Muscle of back (tissue), 3 donors: ENCODE measurements at regions not wholly inside any gene's neighbourhood (a gene's known extent, or its start where the extent isn't known, plus 50 kb on each side); places are given as distances from the start of the nearest gene placed in this dataset.
"Not testable (repeated sequence)": the region's sequence is repeated elsewhere in the genome, so short reads cannot be mapped to it uniquely, and the experiment has no call there.

Experiments used
- DNase-seq, 3 donors: peaks; one replicate each; pipeline versions ENCODE4 v3.0.0 to v3.0.0-alpha.2; 2013

DNA sequence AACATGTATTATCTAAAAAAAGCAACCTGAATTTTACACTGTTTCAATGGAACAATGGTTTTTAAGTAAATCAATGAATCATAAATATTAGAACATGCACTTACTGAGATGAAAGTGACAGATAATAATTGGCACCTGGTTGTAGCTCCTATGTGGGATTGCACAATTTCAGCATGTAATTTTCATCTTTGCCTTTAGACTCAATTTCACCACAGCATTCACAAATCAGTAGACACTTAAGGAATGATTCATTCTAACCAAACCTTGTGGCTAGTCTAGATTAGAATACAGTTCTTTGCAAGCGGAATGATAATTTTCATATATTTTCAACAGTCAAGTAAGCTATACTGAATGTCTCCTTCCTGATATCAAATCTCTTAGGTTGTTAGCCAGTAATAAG lies 853.4 kb downstream of the KCNT2 start:
- DNase-seq = no peak

DNA sequence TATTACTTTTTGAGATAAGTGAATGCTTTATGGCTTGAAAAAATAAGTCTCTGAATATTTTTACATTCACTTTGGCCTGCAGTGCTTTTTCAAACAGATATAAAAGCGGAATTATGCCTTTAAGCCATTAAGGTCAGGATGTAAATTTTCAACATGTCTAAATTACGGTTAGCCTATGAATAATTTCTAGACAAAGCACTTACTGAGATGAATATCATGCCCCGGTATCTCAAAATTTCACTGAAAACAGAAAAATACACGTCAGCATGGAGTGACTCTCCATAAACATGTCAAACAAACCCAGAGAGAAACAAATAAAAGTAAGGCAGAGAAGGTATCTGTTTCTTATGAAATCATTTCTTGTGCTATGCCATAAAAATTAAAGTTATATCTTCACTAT lies 853.9 kb downstream of the KCNT2 start:
- no peak for DNase-seq

DNA sequence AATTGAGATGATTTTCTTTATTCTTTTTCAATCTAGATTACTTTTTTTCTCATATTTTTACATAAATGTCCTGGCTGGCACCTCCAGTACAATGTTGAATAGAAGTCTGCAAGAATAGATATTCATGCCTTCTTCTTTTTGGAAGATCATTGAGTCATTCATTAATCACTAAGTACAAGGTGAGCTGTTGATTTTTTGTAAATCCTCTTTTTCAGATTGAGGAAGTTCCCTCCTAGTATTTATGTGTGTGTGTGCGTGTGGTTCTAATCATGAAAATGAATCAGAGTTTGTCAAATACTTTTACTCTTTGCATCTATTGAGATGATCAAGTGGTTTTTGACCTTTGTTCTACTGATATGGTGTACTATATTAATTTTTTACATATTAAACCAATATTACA lies 859.3 kb downstream of the KCNT2 start:
- DNase-seq = no peak

DNA sequence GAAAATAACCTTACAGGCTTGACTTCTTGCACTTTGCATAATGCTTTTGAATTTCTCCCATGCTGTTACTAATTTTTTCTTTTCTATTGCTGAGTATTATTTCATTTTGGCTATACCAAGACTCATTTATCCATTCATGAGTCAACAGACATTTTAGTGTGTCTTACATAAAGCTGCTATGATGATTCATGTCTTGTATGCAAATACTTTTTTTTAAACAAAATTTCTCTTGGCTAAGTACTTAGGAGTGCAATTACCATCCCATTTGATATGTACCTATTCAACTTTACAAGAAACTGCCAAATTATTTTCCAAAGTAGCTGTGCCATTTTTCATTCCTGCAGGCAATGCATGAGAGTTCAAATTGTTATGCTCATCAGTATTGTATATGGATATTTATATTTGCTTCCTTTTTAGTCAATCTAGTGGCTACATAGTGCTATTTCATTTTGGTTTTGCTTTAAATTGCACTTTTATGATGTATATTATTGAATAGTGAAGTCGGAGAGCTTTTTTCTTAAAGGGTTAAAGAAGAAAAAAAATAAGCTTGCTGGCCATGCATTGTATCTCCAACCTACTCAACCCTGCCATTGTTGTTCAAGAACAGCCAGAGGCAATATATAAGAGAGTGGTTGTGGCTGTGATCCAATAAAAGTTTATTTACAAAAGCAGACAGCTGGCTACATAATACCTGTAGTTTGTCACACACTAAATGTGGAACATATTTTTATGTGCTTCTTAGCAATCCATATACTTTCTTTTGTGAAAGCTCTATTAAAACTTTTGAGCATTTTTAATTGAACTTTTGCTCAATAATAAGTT lies 862.8 kb downstream of the KCNT2 start:
- DNase-seq = no peak

DNA sequence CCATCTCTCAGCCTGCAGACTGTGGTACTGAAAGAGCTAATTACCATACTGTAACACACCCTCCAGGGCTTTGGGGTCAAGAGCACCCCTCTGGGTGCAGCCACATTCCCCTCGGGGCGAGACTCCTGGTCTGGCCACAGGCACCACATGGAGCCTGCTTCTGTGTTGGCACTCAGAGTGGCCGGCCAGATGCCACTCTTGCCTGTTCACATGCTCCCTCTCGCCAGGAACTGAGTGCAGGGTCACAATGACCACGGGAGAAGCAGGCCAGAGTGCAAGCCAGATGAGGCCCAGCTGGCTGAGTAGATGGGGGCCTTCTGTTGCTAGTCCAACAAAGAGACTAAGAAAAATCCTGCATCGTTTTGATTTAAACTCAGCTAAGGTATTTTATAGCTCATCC lies 864.0 kb downstream of the KCNT2 start:
- no peak for DNase-seq

DNA sequence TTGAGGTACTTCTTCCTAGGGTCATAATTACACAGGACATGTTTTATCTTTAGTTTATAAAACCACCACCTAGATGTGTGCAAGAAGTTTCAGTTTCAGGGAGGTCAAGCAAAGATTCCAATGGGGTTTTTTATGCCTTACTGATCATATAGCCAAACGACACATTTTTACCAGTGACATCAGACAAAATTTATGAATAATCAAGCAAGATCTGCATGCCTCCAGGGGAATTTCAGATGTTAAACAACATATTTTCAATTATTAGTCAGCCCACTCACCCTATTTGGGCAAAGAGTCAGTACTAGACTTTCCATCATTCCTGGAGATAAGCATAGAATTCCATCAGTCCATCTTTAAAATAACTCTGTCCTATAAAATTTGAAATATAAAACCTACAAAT lies 867.4 kb downstream of the KCNT2 start:
- DNase-seq = peak in 1 of 3 donors; percentile 43

GRCh38 chr1:195738966-195739650 lies 869.1 kb downstream of the KCNT2 start:
- DNase-seq = peak; percentile 13 to 42 (median 26)

- DNase-seq = no peak
Measured at GRCh38 chr1:195735140-195735539, 873.1 kb downstream of the KCNT2 start.

GRCh38 chr1:195733826-195734225 lies 874.4 kb downstream of the KCNT2 start:
- DNase-seq = no peak

DNA sequence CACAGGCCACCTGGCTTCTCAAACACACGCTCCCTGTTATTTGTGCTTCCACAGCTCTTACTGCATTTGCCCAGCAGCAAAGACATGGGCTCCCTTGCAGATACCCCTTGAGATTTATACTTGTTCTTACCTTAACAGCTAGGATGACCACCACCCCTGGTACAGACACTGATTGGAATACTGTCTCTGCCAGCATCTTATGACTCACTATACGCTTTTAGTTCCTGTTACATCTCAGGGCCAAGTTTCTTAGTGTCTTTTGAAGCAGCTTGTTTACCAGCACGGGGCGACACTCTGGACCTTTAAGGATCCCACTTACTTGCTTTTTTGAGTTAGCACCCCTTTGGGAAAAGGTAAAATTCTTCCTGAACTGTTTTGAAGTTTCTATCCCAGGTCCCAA lies 874.8 kb downstream of the KCNT2 start:
- no peak for DNase-seq

- no peak for DNase-seq
Measured at GRCh38 chr1:195731385-195731784, 876.9 kb downstream of the KCNT2 start.

DNA sequence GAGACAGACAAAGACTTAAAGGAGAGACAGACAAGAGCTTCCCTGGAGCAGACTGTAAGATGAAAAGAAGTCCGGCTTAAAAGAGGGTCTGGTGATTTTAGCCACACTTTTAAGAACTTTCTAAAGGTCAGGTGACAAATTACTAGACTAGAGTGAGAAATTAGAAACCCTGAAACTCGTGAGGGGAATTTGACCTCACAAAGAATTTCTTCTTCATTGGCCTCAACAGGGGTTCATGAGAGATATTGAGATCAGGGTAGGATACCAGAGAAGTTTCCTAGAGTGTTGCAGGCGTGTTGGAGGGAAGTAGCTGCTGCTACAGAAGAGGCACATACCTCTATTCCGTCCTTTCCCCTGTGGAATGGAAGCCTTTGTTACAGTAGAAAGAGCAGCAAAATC lies 884.4 kb downstream of the KCNT2 start:
- DNase-seq = no peak

DNA sequence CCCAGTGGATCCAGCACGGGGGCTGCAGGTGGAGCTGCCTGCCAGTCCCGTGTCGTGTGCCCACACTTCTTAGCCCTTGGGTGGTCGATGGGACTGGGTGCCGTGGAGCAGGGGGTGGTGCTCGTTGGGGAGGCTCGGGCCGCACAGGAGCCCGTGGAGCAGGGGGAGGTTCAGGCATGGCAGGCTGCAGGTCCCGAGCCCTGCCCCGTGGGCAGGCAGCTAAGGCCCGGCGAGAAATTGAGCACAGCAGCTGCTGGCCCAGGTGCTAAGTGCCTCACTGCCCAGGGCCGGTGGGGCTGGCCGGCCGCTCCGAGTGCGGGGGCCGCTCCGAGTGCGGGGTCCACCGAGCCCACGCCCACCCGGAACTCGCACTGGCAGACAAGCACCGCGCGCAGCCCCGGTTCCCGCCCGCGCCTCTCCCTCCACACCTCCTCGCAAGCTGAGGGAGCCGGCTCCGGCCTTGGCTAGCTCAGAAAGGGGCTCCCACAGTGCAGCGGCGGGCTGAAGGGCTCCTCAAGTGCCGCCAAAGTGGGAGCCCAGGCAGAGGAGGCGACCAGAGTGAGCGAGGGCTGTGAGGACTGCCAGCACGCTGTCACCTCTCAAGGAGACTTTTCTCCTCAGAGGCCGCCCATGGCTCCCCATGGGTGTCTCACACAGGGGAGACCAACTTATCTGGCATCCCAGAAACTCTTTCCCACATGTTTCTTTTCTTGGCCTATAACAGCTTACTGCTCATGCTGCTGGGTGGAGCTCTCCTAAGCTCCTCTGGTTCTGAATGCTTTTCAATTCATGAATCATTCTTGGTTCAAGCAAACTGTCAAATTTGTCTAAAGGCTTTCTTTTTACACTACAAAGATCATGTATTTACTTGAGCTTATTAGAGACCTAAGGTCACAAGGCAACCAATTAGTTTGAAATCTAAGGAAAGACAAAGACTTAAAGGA lies 885.1 kb downstream of the KCNT2 start:
- DNase-seq = not testable (repeated sequence)

DNA sequence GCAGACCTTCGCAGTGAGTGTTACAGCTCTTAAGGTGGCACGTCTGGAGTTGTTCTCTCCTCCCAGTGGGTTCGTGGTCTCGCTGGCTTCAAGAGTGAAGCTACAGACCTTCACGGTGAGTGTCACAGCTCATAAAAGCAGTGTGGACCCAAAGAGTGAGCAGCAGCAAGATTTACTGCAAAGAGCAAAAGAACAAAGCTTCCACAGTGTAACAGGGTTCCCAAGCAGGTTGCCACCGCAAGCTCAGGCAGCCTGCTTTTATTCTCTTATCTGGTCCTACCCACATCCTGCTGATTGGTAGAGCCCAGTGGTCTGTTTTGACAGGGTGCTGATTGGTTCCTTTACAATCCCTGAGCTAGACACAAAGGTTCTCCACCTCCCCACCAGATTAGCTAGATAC lies 886.1 kb downstream of the KCNT2 start:
- not testable (repeated sequence) for DNase-seq

- no peak for DNase-seq
Measured at GRCh38 chr1:195721210-195721971, 886.8 kb downstream of the KCNT2 start.

DNA sequence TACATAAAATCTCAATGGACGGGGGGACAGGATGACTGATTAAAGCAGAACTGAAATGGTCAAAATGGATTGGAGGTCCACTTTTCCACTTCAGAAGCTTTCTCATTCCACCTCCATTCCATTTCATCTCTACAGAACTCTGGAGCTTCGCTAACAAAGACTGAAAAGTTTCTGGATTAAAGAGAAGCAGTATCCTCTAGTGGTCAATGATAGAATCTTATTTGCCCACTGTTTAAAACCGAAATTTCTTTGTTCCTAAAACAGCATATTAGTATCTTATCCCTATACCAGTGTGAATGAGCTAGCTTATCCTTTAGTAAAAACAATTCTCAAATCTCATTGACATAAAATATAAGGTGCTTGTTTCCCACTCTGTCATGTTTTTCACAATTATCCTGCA lies 890.6 kb downstream of the KCNT2 start:
- DNase-seq = peak; percentile 7 to 16 (median 13)

DNA sequence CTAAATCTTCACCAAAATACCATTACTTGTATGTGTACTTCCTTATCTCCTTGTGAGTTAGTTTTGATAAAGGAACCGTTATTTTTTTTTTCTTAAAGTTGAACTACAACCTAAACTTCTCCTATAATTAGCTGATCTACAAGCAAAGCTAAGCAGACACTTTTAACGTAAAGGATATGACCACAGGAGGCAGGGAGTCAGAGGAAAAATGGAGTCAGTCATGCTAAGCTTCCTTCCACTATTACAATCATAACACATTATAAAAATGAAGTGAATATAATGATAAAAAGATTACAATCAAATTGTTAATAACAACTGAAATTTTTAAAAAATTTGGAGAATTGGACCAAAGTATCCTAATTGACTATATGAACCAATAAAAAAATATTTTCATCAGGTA lies 892.6 kb downstream of the KCNT2 start:
- no peak for DNase-seq

DNA sequence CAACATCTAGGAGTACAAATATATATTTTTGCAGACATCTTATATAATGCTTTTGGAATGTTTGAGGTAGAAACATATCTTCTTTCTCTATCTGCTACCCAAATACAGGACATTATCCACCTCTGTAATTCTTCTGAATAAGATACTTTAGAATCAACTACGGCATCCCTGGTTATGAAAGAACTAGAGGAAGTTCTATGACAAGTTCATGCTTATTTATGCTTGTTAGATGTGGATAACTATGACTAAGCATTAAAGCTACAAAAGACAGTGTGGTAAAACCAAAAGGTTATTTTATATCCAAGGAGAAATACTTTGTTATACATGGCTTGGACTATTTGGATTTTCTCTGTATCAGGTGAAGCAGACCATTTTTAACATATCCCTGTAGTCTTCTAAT lies 894.0 kb downstream of the KCNT2 start:
- DNase-seq = peak in 1 of 3 donors; percentile 16

DNA sequence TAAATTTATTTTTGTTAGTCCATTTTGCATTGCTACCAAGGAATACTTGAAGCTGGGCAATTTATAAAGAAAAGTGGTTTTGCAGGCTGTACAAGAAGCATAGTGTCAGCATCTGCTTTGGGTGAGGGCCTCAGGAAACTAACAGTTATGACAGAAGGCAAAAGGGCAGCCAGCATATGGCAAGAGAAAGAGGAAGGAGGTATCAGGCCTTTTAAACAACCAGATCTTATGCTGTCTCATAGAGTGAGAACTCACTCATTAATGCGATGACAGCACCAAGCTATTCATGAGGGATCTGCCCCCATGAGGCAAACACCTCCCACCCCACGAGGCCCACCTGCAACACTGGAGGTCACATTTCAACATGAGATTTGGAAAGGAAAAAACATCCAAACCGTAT lies 898.4 kb downstream of the KCNT2 start:
- no peak for DNase-seq

DNA sequence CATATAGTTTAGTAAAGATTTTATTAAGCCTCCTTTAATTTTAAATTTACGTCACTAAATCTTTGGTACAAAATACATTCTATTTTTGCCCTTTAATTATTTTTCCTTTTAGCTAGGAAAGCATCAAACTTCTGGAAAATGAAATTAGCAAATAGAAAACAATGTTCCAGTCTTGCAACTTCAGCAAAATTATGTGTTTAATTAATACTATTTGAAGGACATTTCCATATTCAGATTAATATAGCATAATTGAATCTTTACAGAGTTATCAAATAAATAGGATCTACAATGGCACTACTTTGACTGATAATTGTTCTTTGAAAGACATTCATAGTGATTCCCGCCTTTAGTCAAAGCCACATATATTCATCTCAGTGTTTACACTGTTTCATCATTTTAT lies 904.2 kb downstream of the KCNT2 start:
- no peak for DNase-seq

DNA sequence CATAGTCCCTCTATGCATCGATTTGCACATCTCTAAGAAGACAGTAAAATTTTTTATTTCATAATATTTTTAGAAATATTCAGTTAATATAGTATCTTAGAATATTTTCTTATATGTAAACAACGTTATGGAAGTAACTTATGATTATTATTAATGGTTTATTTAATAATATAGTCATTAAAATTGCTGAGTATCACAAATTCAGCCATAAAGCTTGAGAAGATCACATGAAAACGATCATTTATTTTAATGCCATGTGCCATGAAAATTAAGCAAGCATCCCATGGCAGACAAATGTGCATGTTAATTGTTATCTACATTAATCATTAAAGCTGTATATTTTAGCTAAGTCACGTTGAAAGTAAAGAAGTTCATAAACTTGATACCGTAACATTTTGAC lies 907.1 kb downstream of the KCNT2 start:
- no peak for DNase-seq

DNA sequence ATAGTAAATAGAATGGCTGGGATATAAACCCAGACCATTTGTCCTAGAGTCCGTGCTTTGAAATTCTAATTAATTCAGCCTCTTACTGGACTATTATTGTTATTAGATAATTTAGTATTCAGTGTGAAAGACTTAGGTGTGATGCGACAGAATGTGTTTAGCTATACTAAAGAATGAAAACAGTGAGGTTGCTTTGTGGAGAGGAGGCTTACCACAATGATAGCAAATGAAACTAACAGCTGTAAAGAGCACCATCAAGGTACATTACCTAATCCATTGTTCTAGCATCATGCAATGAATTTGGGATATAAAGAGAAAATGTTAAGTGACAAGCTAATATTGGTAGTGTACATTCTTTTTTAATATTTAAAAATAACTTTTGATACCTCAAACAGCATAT lies 911.1 kb downstream of the KCNT2 start:
- DNase-seq = no peak
